ENCODE measurements at regions not wholly inside any gene's neighbourhood (a gene's known extent, or its start where the extent isn't known, plus 50 kb on each side); places are given as distances from the start of the nearest gene placed in this dataset.

GRCh38 chr4:38289553-38289952, 329.4 kb downstream of the PTTG2 start:
- Mint-ChIP-seq H3K9me3 (peaks cover 37% of the 10 kb centered on the region), H3K27me3 (ENCODE audit: low read depth, poor library complexity) (no peaks in the 10 kb centered on the region), H3K27ac (no peak overlapping the region), H3K4me1 (peaks cover 36% of the 10 kb centered on the region), H3K4me3 (no peak overlapping the region), H3K36me3 (ENCODE audit: low read depth) (peaks cover 28% of the 10 kb centered on the region)
- DNase-seq: no peak
- TF ChIP-seq CTCF (IDR thresholded peaks at IDR 0.05): no peak

DNA sequence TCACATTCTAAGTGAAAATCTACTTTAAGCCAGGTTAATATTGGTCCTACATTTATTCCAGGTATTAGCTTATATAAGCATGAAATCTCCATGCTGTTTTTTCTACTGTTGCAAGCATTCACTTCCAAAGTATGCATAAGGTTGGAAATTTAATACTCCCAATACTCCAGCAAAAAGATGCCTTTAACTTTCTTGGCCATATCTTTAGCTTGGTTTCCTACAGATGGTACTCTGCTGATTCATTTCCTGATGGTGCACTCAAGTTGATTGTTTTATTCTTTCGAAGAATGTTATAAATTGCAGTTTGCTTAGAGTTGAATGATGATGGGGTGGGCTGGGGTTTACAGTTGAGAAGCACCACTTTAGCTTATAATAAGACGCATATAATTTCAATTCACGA, 330.2 kb downstream of the PTTG2 start:
- peaks cover 33% of the 10 kb centered on the region for H3K36me3 Mint-ChIP-seq (ENCODE audit: low read depth)

DNA sequence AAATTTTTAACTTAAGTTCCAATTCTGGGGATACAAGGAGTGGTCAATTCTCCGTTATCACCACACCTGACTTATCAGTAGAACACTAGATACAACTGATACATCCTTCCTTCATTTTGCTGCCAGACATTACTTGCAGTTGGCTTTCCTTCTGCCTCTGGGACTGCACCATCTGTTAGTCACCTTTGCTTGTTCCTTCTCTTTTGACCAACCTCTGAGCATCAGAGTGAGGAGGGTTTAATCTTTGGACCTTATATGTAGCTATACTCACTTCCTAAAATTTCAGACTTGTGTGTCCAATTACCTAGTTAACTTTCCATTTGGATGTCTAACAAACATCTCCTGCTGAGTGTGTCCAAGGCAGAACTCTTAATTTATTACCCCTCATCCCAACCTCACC, 330.7 kb downstream of the PTTG2 start:
- TF ChIP-seq CTCF (IDR thresholded peaks at IDR 0.05): no peak

More for the DNA sequence above, 330.2 kb downstream of the PTTG2 start:
- no peak for TF ChIP-seq CTCF (IDR thresholded peaks at IDR 0.05)
- DNase-seq: no peak
- peaks cover 28% of the 10 kb centered on the region for H3K4me1 Mint-ChIP-seq
- H3K4me3 Mint-ChIP-seq: no peak overlapping the region
- no peak overlapping the region for H3K27ac Mint-ChIP-seq
- H3K9me3 Mint-ChIP-seq: peaks cover 45% of the 10 kb centered on the region
- no peaks in the 10 kb centered on the region for H3K27me3 Mint-ChIP-seq (ENCODE audit: low read depth, poor library complexity)

DNA sequence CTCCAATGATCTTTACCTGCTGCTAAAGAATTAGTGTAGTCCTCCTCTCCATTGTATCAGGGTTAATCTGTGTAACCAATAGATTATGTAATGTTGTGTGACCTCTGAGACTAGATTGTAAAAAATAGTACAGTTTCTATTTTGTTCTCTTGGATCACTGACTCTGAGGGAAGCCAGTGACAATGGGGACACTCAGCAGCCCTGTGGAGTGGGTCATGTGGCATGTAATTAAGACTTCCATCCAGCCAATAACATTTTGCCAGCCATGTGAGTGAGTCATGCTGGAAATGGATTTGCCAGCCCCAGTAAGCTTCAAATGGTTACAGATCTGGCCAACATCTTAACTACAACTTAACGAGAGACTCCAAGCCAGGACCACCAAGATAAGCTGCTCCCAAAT, 332.3 kb downstream of the PTTG2 start:
- Mint-ChIP-seq H3K9me3 (peaks cover 66% of the 10 kb centered on the region), H3K27me3 (ENCODE audit: low read depth, poor library complexity) (peaks cover 3% of the 10 kb centered on the region), H3K4me1 (peaks cover 20% of the 10 kb centered on the region), H3K27ac (no peak overlapping the region), H3K36me3 (ENCODE audit: low read depth) (peaks cover 41% of the 10 kb centered on the region), H3K4me3 (no peak overlapping the region)
- no peak for TF ChIP-seq CTCF (IDR thresholded peaks at IDR 0.05)
- DNase-seq: no peak

More for the DNA sequence above, 330.7 kb downstream of the PTTG2 start:
- H3K4me3 Mint-ChIP-seq: no peak overlapping the region
- H3K36me3 Mint-ChIP-seq (ENCODE audit: low read depth): peaks cover 33% of the 10 kb centered on the region
- H3K4me1 Mint-ChIP-seq: peaks cover 26% of the 10 kb centered on the region
- peaks cover 51% of the 10 kb centered on the region for H3K9me3 Mint-ChIP-seq
- DNase-seq: no peak
- no peaks in the 10 kb centered on the region for H3K27me3 Mint-ChIP-seq (ENCODE audit: low read depth, poor library complexity)
- H3K27ac Mint-ChIP-seq: no peak overlapping the region

DNA sequence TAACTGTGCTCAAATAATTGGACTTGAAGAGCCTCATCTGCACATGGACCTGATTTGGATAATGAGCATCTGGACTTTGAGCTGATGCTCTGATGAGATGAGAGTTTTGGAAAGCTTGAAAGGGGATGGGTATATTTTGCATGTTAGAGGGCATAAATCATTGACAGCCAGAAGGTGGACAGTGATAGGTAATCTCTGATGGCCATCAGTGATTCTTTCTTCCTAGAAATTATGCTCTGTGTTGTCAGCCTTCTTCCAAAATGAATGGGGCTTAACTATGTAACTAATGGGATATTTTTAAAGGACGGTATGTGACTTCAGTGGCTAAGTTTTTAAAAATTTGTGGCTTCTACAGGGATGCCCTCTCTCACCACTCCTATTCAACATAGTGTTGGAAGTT, 334.0 kb downstream of the PTTG2 start:
- H3K36me3 Mint-ChIP-seq (ENCODE audit: low read depth): peaks cover 52% of the 10 kb centered on the region
- DNase-seq: no peak
- no peak overlapping the region for H3K4me3 Mint-ChIP-seq
- TF ChIP-seq CTCF (IDR thresholded peaks at IDR 0.05): no peak
- H3K4me1 Mint-ChIP-seq: peaks cover 14% of the 10 kb centered on the region
- peaks cover 3% of the 10 kb centered on the region for H3K27me3 Mint-ChIP-seq (ENCODE audit: low read depth, poor library complexity)
- H3K9me3 Mint-ChIP-seq: peaks cover 83% of the 10 kb centered on the region
- H3K27ac Mint-ChIP-seq: no peak overlapping the region

- DNase-seq: no peak
- no peak for TF ChIP-seq CTCF (IDR thresholded peaks at IDR 0.05)
- no peak overlapping the region for H3K4me3 Mint-ChIP-seq
- peaks cover 98% of the 10 kb centered on the region for H3K9me3 Mint-ChIP-seq
- H3K4me1 Mint-ChIP-seq: no peaks in the 10 kb centered on the region
- H3K27ac Mint-ChIP-seq: no peak overlapping the region
- H3K36me3 Mint-ChIP-seq (ENCODE audit: low read depth): peaks cover 67% of the 10 kb centered on the region
- peaks cover 3% of the 10 kb centered on the region for H3K27me3 Mint-ChIP-seq (ENCODE audit: low read depth, poor library complexity)
Measured at GRCh38 chr4:38297061-38297460, 336.9 kb downstream of the PTTG2 start.
